GM12878 (cell line): ENCODE measurements at regions not wholly inside any gene's neighbourhood (a gene's known extent, or its start where the extent isn't known, plus 50 kb on each side); places are given as distances from the start of the nearest gene placed in this dataset.

Source experiments
- ATAC-seq: fragments of 200-7000 bp; cut with Tn5 transposase; 3 replicates; pipeline ENCODE4 v1.9.1; 2020; ENCODE audit warnings: mild to moderate bottlenecking, moderate library complexity
- BruUV-seq: library from RNA; stranded (reverse); fragments of 400-500 nt; replicated peaks from 2 replicates; lab custom pipeline; 2021; lab: Mats Ljungman, UMichigan
- CTCF ChIA-PET: fragments of 300-600 bp; sonication (Branson Sonifier 250); formaldehyde crosslinking; extraction: SDS; loops from one replicate; lab custom pipeline; 2021; ENCODE audit warnings: inconsistent platforms; lab: Yijun Ruan, JAX
- POLR2A ChIA-PET: fragments of 350-600 bp; formaldehyde crosslinking; extraction: SDS; loops from one replicate; lab custom pipeline; 2021; ENCODE audit warnings: inconsistent platforms; lab: Charles Lee
- RAD21 ChIA-PET: fragments of 300-600 bp; sonication (Branson Sonifier 250); formaldehyde crosslinking; loops from one replicate; lab custom pipeline; 2023; ENCODE audit warnings: antibody characterized with exemption; ENCODE audit not compliant: unreplicated experiment; lab: Charles Lee
- SMC1A ChIA-PET: fragments of 300-600 bp; sonication (Branson Sonifier 250); formaldehyde crosslinking; loops from one replicate; lab custom pipeline; 2023; ENCODE audit not compliant: unreplicated experiment, uncharacterized antibody; lab: Charles Lee
- DNase-seq: peaks from one replicate; pipeline ENCODE4 v3.0.0-alpha.2; 2011; ENCODE audit warnings: low read depth, low spot score
- FAIRE-seq: peaks from 3 replicates; lab custom pipeline; 2011; peaks lifted over from hg19 to GRCh38; lab: Jason Lieb, UNC
- H2AFZ ChIP-seq: 2 replicates; pipeline ENCODE4 v1.6.0; 2011; ENCODE audit warnings: low read depth, low read length, control low read depth; ENCODE audit not compliant: control insufficient read depth
- H3K27ac ChIP-seq: 2 replicates; pipeline ENCODE4 v1.5.1; 2011; ENCODE audit warnings: control low read depth; ENCODE audit not compliant: control insufficient read depth, insufficient read depth
- H3K27me3 ChIP-seq, 2 experiments: replicated peaks in 1 of 2; 2 replicates each; pipeline versions ENCODE4 v1.6.0 to v1.6.1; 2011; ENCODE audit warnings: low read length in 1 of 2; ENCODE audit not compliant: control insufficient read depth in 2 of 2, insufficient read depth in 2 of 2
- H3K36me3 ChIP-seq, 2 experiments: 2 replicates each; pipeline ENCODE4 v1.5.1; 2011; ENCODE audit warnings: low read length in 1 of 2; ENCODE audit not compliant: control insufficient read depth in 2 of 2, insufficient read depth in 2 of 2
- H3K4me1 ChIP-seq: 2 replicates; pipeline ENCODE4 v1.6.1; 2011; ENCODE audit warnings: mild to moderate bottlenecking, low read length, moderate library complexity, mixed read lengths; ENCODE audit not compliant: control insufficient read depth, insufficient read depth
- H3K4me2 ChIP-seq: 2 replicates; pipeline ENCODE4 v1.6.0; 2011; ENCODE audit warnings: control low read depth; ENCODE audit not compliant: control insufficient read depth, insufficient read depth
- H3K4me3 ChIP-seq: fragments of 200-600 bp; sonication (generic); 2 replicates; pipeline ENCODE4 v1.5.1; 2016
- H3K79me2 ChIP-seq: 2 replicates; pipeline ENCODE4 v1.6.0; 2011; ENCODE audit warnings: low read length; ENCODE audit not compliant: control insufficient read depth, insufficient read depth
- H3K9ac ChIP-seq: 2 replicates; pipeline ENCODE4 v1.8.0; 2011; ENCODE audit warnings: low read length, control low read depth, mixed read lengths; ENCODE audit not compliant: control insufficient read depth, insufficient read depth
- H3K9me3 ChIP-seq: replicated peaks from 3 replicates; pipeline ENCODE4 v1.5.1; 2011; ENCODE audit warnings: mild to moderate bottlenecking, low read length; ENCODE audit not compliant: control insufficient read depth, insufficient read depth
- H4K20me1 ChIP-seq: 2 replicates; pipeline ENCODE4 v1.6.0; 2011; ENCODE audit not compliant: control insufficient read depth, insufficient read depth
- BMI1 ChIP-seq: fragments of 450-650 bp; IDR thresholded peaks from 2 replicates; pipeline ENCODE4 v1.6.1; 2016; ENCODE audit warnings: mild to moderate bottlenecking, moderate library complexity, borderline replicate concordance
- DPF2 ChIP-seq: fragments of 450-650 bp; IDR thresholded peaks from 2 replicates; pipeline ENCODE4 v1.6.1; 2017; ENCODE audit warnings: mild to moderate bottlenecking
- ESRRA ChIP-seq: IDR thresholded peaks from 2 replicates; pipeline ENCODE4 v1.6.1; 2012; ENCODE audit warnings: mild to moderate bottlenecking, low read length, improper control_type of control experiment
- GABPA ChIP-seq: IDR thresholded peaks from 2 replicates; pipeline ENCODE4 v1.6.1; 2014; ENCODE audit warnings: antibody characterized with exemption, low read depth, mild to moderate bottlenecking, inconsistent platforms
- IRF4 ChIP-seq: IDR thresholded peaks from 2 replicates; pipeline ENCODE4 v1.6.1; 2011; ENCODE audit warnings: low read depth, low read length
- JUND ChIP-seq: IDR thresholded peaks from 2 replicates; pipeline ENCODE4 v1.6.1; 2012; ENCODE audit warnings: low read depth, mild to moderate bottlenecking, low read length, improper control_type of control experiment, moderate library complexity
- MTA2 ChIP-seq: fragments of 450-650 bp; IDR thresholded peaks from 2 replicates; pipeline ENCODE4 v1.6.1; 2016; ENCODE audit warnings: low read depth, mild to moderate bottlenecking, moderate library complexity
- MYC ChIP-seq: IDR thresholded peaks from 2 replicates; pipeline ENCODE4 v1.6.1; 2011; ENCODE audit warnings: mild to moderate bottlenecking, low read length, moderate library complexity, inconsistent platforms; ENCODE audit not compliant: insufficient read depth, insufficient replicate concordance, insufficient read length, severe bottlenecking
- NBN ChIP-seq: fragments of 450-650 bp; IDR thresholded peaks from 2 replicates; pipeline ENCODE4 v1.6.1; 2016
- NFIC ChIP-seq: IDR thresholded peaks from 2 replicates; pipeline ENCODE4 v1.6.1; 2012; ENCODE audit warnings: low read depth, mild to moderate bottlenecking, inconsistent platforms, low read length, moderate library complexity
- NR2F1 ChIP-seq: fragments of 450-650 bp; conservative IDR thresholded peaks from 2 replicates; pipeline ENCODE4 v1.6.1; 2017; ENCODE audit warnings: mild to moderate bottlenecking
- POLR2A ChIP-seq: IDR thresholded peaks from 2 replicates; pipeline ENCODE4 v1.6.1; 2011; ENCODE audit warnings: low read depth, mild to moderate bottlenecking, low read length
- RUNX3 ChIP-seq: IDR thresholded peaks from 2 replicates; pipeline ENCODE4 v1.6.1; 2012; ENCODE audit warnings: low read length, inconsistent platforms
- SMARCA5 ChIP-seq: fragments of 450-650 bp; IDR thresholded peaks from 2 replicates; pipeline ENCODE4 v1.6.1; 2017; ENCODE audit warnings: mild to moderate bottlenecking
- SRF ChIP-seq, 2 experiments: IDR thresholded peaks; 2 replicates each; pipeline ENCODE4 v1.6.1; 2011; ENCODE audit warnings: low read depth in 2 of 2, low read length in 2 of 2, mild to moderate bottlenecking in 1 of 2, moderate library complexity in 1 of 2
- TBL1XR1 ChIP-seq: IDR thresholded peaks from 2 replicates; pipeline ENCODE4 v1.6.1; 2012; ENCODE audit warnings: low read depth, low read length, improper control_type of control experiment
- TCF3 ChIP-seq: IDR thresholded peaks from 2 replicates; pipeline ENCODE4 v1.6.1; 2012; ENCODE audit warnings: low read depth, mild to moderate bottlenecking, low read length, borderline replicate concordance; ENCODE audit not compliant: insufficient read depth
- ZBED1 ChIP-seq: IDR thresholded peaks from 2 replicates; pipeline ENCODE4 v1.6.1; 2016; ENCODE audit warnings: borderline replicate concordance
- ZZZ3 ChIP-seq: IDR thresholded peaks from 2 replicates; pipeline ENCODE4 v1.6.1; 2011; ENCODE audit warnings: low read depth; ENCODE audit not compliant: control insufficient read depth, insufficient read length
- WGBS: methylation state at CpG from one replicate; pipeline ENCODE4 v1.1.6; 2016; ENCODE audit warnings: low lambda C conversion rate; ENCODE audit not compliant: insufficient replicate concordance, insufficient coverage; ENCODE audit errors: missing lambda C conversion rate; 5-methylcytosine and 5-hydroxymethylcytosine counted together
- in situ Hi-C: fragments of 300-500 bp; cut with MboI; formaldehyde crosslinking; loops from 9 replicates; pipeline ENCODE4 v1.14.3; 2018; ENCODE audit warnings: mixed read lengths
- intact Hi-C: fragments of 100-400 bp; cut with micrococcal nuclease; formaldehyde crosslinking; loops from one replicate; pipeline ENCODE4 v1.14.2; 2022; ENCODE audit not compliant: unreplicated experiment
- TF ChIP-seq, protein P1 (sequence below): IDR thresholded peaks from 2 replicates; pipeline ENCODE4 v1.6.1; 2012; ENCODE audit warnings: low read length, inconsistent platforms
- TF ChIP-seq, protein P2 (sequence below): fragments of 450-650 bp; IDR thresholded peaks from 2 replicates; pipeline ENCODE4 v1.6.1; 2017; ENCODE audit warnings: low read depth, mild to moderate bottlenecking, moderate library complexity
- TF ChIP-seq, protein P3 (sequence below): IDR thresholded peaks from 2 replicates; pipeline ENCODE4 v1.6.1; 2012; ENCODE audit warnings: low read depth, low read length, improper control_type of control experiment
- TF ChIP-seq, protein P4 (sequence below): fragments of 450-650 bp; IDR thresholded peaks from 2 replicates; pipeline ENCODE4 v1.6.1; 2014; ENCODE audit warnings: mild to moderate bottlenecking

DNA sequence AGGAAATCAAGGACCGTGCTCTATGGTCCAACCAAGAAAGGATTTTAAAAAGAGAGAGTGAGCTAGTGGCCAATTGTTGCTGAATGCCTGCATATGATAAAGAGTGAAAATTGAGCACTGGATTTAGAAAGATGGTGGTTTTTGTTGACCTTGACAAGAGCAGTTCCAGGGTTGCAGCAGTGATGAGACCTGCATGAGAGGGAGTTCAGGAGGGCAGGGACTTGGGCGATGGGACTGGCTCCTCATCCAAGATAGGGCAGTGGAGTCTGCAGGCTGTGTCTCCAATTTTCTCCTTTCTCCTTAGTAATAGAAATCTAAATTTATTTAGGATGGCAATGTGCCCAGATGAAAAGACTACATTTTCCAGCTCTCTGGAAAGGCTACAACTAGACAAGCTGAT is 94.0 kb upstream of the B3GAT1 start (continued):
- no peak for TF ChIP-seq NR2F1
- no peak for TF ChIP-seq MTA2
- no peak for TF ChIP-seq NBN
- no peak for TF ChIP-seq TBL1XR1
- TF ChIP-seq ZZZ3 = no peak
- TF ChIP-seq, all 136 proteins: peak for 0

DNA sequence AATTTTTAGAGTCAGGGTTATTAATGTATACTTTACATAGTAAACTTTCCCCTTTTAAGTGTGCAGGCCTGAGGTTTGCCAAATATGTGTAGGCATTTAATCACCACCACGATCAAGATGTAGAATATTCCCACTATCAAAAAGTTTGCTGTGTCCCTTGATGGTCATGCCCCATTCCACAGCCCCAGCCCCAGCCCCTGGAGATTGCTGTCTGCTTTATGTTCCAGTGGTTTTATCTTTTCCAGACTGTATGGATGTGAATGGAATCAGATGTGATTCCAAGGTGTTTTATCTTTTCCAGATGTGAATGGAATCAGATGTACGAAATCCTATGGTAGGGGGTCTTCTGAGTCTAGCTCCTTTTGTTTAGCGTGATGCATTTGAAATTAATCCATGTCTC is 93.1 kb upstream of the B3GAT1 start:
- no peak overlapping the region for H3K4me3 ChIP-seq
- H4K20me1 ChIP-seq = no peaks in the 10 kb centered on the region
- no peak overlapping the region for H3K27ac ChIP-seq
- RAD21 ChIA-PET = no interaction called here
- WGBS = 2% methylated on average over 3 of the region's 3 CpGs
- H3K9me3 ChIP-seq = no peaks in the 10 kb centered on the region
- no peak overlapping the region for H2AFZ ChIP-seq
- no peak for ATAC-seq
- no peak for FAIRE-seq
- DNase-seq = no peak
- H3K27me3 ChIP-seq = peaks cover 0 to 2% of the 10 kb centered on the region in 2 experiments; a peak in 2 of 4 replicates
- in situ Hi-C loops = no loop called here
- no peak overlapping the region for H3K4me2 ChIP-seq
- no TSS peak for BruUV-seq
- CTCF ChIA-PET = no interaction called here
- no peaks in the 10 kb centered on the region for H3K36me3 ChIP-seq
- no peak overlapping the region for H3K9ac ChIP-seq
- POLR2A ChIA-PET = no interaction called here
- SMC1A ChIA-PET = no interaction called here
- intact Hi-C loops = no loop called here
- H3K79me2 ChIP-seq = no peaks in the 10 kb centered on the region
- no peaks in the 10 kb centered on the region for H3K4me1 ChIP-seq
- TF ChIP-seq, protein P1, sequence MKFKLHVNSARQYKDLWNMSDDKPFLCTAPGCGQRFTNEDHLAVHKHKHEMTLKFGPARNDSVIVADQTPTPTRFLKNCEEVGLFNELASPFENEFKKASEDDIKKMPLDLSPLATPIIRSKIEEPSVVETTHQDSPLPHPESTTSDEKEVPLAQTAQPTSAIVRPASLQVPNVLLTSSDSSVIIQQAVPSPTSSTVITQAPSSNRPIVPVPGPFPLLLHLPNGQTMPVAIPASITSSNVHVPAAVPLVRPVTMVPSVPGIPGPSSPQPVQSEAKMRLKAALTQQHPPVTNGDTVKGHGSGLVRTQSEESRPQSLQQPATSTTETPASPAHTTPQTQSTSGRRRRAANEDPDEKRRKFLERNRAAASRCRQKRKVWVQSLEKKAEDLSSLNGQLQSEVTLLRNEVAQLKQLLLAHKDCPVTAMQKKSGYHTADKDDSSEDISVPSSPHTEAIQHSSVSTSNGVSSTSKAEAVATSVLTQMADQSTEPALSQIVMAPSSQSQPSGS = no peak
- TF ChIP-seq ZBED1 = no peak
- TF ChIP-seq MYC = no peak
- no peak for TF ChIP-seq GABPA
- no peak for TF ChIP-seq NFIC
- TF ChIP-seq, protein P2, sequence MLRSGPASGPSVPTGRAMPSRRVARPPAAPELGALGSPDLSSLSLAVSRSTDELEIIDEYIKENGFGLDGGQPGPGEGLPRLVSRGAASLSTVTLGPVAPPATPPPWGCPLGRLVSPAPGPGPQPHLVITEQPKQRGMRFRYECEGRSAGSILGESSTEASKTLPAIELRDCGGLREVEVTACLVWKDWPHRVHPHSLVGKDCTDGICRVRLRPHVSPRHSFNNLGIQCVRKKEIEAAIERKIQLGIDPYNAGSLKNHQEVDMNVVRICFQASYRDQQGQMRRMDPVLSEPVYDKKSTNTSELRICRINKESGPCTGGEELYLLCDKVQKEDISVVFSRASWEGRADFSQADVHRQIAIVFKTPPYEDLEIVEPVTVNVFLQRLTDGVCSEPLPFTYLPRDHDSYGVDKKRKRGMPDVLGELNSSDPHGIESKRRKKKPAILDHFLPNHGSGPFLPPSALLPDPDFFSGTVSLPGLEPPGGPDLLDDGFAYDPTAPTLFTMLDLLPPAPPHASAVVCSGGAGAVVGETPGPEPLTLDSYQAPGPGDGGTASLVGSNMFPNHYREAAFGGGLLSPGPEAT = no peak
- TF ChIP-seq RUNX3 = no peak
- no peak for TF ChIP-seq JUND
- TF ChIP-seq POLR2A = no peak
- TF ChIP-seq, protein P3, sequence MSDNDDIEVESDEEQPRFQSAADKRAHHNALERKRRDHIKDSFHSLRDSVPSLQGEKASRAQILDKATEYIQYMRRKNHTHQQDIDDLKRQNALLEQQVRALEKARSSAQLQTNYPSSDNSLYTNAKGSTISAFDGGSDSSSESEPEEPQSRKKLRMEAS = no peak
- no peak for TF ChIP-seq ESRRA
- TF ChIP-seq IRF4 = no peak
- TF ChIP-seq, protein P4, sequence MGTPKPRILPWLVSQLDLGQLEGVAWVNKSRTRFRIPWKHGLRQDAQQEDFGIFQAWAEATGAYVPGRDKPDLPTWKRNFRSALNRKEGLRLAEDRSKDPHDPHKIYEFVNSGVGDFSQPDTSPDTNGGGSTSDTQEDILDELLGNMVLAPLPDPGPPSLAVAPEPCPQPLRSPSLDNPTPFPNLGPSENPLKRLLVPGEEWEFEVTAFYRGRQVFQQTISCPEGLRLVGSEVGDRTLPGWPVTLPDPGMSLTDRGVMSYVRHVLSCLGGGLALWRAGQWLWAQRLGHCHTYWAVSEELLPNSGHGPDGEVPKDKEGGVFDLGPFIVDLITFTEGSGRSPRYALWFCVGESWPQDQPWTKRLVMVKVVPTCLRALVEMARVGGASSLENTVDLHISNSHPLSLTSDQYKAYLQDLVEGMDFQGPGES = no peak
- no peak for TF ChIP-seq SMARCA5
- no peak for TF ChIP-seq BMI1
- no peak for TF ChIP-seq SRF (IDR thresholded peaks at IDR 0.05; ENCODE audit: low read depth in 2 of 2, low read length in 2 of 2)
- TF ChIP-seq DPF2 = no peak
- TF ChIP-seq TCF3 = no peak
